HG02981 (cell line): ENCODE measurements at regions not wholly inside any gene's neighbourhood (a gene's known extent, or its start where the extent isn't known, plus 50 kb on each side); places are given as distances from the start of the nearest gene placed in this dataset.

ENCODE experiments used
- ATAC-seq: cut with Tn5 transposase; IDR thresholded peaks from one replicate; pipeline ENCODE4 v1.9.1; 2021; ENCODE audit warnings: mild to moderate bottlenecking, moderate library complexity; ENCODE audit not compliant: unreplicated experiment

DNA sequence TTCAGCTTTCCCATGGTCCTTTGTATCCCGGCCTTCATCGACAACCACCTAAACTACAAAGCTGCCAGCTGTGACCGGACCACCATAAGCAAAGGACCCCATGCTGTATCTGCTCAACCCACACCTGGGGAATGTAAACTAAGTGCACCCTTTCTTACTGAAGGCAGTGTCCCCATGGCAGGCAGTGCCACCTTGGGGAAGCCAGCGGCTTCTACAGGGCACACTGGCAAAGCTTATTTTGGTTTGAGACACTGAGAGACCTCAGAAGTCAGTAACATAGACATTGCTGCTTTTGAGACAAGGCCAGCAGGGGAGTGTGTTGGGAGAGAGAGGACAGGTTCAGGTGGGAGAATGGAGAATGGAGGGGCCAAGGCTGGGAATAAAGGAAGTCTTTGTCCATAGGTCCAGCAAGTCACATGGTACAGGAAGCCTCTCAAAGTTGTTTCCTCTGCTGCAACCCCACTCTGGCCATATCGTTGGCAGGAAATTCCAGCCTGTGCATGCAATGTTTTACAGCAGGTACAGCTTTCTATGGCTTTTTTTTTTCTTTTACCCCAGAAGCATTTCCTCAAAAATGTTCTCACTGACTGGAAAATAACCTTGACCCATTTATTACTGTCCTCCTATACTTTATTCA is 85.9 kb upstream of the NPVF start:
- ATAC-seq = no peak

GRCh38 chr7:25314731-25315267 is 86.5 kb upstream of the NPVF start:
- ATAC-seq = no peak

GRCh38 chr7:25316366-25316765 is 88.1 kb upstream of the NPVF start:
- no peak for ATAC-seq

GRCh38 chr7:25318047-25318446 is 89.8 kb upstream of the NPVF start:
- no peak for ATAC-seq

- no peak for ATAC-seq
Observed at GRCh38 chr7:25319707-25320106, 91.4 kb upstream of the NPVF start.

DNA sequence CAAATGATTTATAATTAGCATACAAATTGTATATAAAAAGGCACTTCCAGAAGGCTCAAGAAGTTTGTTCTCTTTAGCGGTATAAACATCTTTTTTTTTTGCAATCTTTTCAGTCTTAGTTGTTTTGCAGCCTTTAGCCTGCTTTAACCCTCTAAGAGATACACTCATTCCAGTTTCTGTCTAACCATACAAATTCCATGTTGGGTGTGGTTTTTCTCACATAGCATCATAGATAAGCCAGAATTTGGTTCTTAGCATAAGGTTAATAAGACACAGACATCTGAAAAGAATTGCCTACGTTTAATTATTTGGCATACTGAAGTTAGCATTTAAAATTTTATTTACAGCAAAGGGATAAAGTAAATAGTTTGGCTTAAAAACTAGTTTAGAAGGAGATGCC is 92.5 kb upstream of the NPVF start:
- no peak for ATAC-seq

DNA sequence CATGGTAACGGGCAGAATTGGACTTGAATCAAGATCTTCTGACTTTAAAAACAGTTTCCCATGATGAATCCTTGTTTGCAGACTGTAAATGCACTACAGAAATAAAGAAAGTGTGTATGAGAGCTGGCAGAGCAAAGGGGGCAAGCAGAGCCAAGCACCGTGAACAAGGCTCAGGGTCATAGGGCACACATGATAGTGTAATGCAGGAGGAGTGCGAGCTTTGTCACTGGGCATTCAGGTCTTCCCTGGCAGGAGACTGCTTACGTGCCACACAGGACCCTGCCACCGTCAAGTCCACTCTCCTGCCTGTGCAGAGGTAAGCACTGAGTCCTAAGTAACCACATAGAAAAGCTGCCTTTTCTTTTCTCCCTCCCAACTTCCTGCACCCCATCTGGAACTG is 93.1 kb upstream of the NPVF start:
- no peak for ATAC-seq

GRCh38 chr7:25322473-25322872 is 94.2 kb upstream of the NPVF start:
- ATAC-seq = no peak

DNA sequence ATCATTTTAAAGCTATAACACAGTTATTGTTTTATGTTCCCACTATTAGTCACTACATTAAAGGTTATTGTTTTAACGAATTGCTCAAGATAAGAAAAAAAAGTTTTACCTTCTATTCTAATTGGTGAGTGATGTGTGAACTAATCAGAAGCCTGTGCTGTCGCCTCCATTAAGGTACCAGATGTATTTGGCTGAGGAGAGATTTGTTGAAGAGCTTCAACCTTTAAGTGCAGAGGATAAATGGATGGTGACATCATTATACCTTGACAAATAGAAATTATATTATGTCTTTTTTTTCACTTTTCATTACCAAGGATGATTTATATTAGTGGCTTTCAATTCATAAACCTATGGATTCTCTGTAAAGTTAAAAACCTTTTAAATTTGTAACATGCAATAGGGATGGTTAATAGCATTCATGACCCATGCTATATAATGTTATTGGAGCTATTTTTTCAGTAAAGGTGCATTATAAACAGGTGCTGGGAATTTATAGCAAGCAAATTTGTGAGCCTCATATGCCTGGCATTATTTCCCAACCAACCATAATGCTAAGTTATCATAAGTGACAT is 97.0 kb upstream of the NPVF start:
- ATAC-seq = no peak

DNA sequence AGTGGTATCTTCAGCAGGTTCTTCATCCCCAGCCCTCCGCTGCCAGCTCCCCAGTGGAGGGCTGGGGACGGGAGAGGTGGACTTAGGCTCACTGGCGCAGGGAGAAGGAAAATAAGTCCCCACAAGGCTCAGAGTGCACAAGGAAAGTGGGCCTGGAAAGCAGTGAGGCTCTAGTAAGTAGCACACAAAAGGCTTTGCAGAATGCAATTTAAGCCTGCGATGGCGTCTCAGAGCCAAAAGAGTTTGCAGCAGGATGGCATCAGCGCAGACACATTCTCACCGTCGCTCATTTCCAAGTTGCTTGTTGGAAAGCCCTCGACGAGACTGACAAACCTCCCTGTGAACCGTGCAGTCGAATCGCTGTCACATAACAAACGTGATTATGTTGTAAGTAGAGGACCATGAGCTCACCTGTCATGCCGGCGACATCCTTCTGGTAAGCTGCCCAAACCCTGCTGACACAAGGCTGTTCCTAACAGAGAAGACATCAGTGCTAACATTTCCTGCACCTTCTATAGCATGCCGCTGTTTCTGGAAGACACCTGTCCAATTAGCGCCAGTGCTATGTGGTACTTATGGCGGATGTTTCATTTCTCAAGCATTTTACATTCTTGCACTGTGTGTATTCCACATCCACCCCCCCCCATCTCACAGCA is 98.3 kb upstream of the NPVF start:
- no peak for ATAC-seq

DNA sequence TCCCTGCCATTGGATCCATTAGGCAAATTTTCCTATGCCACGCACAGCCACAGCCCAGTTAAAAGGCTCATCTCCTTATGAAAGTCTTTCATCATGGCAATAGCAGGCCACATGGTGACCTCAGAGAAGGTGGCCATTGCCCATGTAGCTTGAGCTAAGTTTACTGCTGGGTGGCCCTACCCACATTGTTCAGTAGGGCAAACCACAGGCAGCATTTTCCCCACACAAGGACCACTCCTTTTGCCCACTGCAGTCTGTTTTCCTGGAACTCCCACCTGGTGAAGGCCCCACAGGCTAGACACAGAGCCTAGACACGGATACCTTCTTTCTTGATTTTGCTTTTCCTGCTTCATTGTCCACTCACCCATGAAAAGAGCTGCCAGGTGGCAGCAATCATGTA is 101.5 kb upstream of the NPVF start:
- ATAC-seq = no peak

DNA sequence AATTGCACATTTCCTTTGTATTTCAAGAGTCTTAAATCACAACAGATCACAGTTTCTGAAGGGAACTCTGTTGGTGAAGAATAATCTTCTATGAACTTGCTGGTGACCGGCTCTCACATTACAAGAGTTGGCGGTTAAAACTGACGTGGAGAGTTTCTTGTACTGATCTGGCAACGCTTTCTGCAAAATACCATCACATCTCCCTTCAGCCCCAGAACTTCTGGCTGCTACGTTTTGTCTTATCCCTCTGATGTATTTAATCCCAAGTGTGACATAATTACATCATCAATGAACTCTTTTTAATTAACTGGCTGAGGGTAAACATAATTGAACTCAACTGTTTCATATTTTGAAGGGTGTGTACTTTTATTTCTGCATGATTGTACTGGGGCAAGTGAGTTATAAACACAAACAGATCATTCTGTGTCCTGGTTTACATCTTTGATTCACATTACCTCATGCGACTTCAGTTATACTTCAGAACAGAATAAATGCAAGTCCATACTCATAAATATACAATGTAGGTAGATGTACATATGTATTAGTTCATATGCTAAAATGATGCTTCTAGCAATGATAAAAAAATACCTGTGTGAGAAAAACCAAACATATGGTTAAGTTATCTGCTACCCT is 105.1 kb upstream of the NPVF start:
- ATAC-seq = no peak

- ATAC-seq = no peak
Observed at GRCh38 chr7:25347360-25348066, 119.2 kb upstream of the NPVF start.

DNA sequence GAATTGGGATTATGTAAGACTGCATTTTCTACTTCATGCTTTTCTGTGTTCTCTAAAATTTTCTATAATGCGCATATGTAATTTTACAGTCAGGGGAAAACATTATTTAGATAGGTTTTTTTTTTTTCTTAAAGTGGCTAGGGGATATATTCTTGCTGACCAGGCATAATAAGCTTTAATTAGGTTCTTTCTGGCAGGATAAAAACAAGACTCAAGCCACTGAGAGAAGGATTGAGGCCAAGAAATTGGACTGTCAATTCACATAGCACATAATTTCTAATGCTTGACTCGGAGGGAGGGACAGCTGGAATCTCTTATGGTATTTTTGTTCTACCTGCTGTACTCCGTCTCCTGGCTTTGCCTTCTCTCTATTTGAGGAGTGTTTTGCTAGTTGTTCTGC is 119.8 kb upstream of the NPVF start:
- ATAC-seq = no peak

GRCh38 chr7:25349283-25350017 is 121.2 kb upstream of the NPVF start:
- ATAC-seq = no peak

- no peak for ATAC-seq
Observed at GRCh38 chr7:25350041-25350440, 121.8 kb upstream of the NPVF start.

DNA sequence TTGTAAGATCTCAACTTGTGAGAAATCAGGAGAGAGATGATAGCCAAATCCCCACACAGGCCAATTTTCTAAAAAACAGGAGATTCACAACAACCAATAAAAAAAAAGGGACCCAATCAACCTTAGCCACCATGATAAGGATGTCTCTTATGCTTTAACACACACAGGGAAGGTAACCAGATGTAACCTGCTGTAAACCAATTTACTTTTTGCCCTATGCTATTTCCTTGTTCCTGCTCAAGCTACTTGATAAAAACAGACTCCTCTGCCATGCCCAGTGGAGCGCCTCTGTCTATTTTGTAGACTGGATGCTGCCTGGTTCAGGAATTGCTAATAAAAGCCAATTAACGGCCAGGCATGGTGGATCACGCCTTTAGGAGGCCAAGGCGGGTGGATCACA is 123.5 kb upstream of the NPVF start:
- no peak for ATAC-seq

- ATAC-seq = no peak
Observed at GRCh38 chr7:25353196-25353595, 124.9 kb upstream of the NPVF start.

DNA sequence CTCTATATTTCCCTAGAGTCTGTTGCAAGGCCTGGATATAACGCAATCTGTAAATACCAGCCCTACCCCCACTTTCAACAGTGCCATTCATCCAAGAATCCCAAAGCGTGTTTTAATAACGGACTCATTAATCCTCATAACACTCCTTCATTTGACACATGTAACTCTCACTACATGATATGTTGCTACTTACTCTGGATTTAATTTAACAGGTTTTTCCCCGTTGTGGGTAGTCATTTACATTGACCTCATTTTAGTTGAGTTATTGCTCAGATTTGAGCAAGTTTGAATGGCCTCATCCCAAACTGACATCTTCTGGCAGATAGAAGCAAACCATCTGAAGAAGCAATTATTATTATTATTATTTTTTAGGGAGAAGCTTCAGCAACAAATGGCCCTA is 125.4 kb upstream of the NPVF start:
- no peak for ATAC-seq

GRCh38 chr7:25356534-25357151 is 128.4 kb upstream of the NPVF start:
- no peak for ATAC-seq
